ENCODE measurements at regions not wholly inside any gene's neighbourhood (a gene's known extent, or its start where the extent isn't known, plus 50 kb on each side); places are given as distances from the start of the nearest gene placed in this dataset.
"Not testable (repeated sequence)": the region's sequence is repeated elsewhere in the genome, so short reads cannot be mapped to it uniquely, and the experiment has no call there.

DNA sequence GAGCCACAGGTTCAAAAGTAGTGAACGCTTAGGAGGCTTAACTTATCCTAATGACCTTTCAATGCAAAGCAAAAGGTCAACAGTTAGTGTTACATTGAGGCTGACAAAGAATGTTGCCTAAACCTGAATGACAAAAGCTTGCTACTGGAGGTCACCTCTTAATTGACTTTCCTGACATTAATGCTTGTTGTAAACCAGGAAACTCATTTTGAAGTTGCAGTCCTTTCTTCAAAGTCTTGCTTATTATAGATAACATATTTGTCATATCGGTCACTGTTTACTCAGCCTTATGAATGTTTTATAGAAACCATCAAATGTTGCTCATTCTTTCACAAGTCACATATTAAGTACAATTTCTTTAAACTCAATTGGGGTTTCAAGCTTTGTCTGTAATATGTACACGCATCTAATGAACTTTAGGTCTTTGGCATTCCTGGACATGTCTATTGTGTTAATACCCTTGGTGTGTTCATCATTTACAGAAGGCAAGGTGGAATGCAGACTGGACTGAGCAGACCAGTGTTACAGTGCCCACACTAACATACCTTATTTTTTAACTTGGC, 488.2 kb upstream of the NECTIN3 start:
- no peak for DNase-seq (ENCODE audit: low read depth in 1 of 2, low spot score in 1 of 2)

DNA sequence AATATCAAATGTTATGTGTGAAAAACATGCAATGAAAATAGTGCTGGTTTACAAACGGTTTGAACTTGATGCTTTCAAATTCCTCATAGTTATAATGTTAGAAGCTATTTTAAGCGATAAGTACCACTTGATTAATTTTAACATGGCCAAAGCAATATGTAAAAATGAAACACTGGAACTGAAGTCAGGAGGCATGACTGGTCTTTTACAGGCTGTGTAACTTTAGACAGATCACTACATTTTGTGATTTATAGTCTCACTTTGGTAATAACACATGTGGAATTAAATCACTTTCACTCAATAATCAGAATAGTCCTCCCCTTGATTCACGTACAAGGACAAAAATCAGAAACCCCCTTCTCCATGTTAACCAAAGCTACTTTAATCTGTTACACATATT, 482.7 kb upstream of the NECTIN3 start:
- DNase-seq (ENCODE audit: low read depth in 1 of 2, low spot score in 1 of 2), result no peak

DNA sequence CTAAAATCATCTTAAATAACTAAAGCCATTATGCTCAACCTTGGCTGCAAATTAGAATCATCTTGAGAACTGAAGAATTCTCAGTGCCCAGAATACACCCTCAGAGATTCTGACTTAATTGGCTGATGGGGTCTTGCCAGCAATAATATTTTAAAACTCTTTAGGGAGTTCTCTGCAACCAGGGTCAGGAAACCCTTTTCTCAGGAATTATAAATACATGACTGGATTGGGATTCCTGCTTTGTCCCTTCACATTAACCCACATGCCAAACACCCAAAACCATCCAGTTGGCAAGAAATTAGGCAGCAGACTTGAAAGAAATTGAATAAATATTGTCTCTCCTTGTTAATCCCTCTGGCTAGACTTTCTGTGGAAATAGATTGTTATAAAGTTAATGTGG, 482.3 kb upstream of the NECTIN3 start:
- no peak for DNase-seq (ENCODE audit: low read depth in 1 of 2, low spot score in 1 of 2)

DNA sequence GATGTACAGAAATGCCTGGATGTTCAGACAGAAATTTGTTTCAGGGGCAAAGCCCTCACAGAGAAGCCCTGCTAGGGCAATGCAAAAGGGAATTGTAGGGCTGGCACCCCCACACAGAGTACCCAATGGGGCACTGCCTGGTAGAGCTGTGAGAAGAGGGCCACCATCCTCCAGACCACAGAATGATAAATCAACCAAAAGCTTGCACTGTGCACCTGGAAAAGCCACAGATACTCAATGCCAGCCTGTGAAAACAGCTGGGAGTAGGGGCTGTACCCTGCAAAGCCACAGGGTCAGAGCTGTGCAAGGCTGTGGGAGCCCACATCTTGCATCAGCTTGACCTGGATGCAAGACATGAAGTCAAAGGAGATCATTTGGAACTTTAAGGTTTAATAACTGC, 477.9 kb upstream of the NECTIN3 start:
- DNase-seq (ENCODE audit: low read depth in 1 of 2, low spot score in 1 of 2), result no peak

DNA sequence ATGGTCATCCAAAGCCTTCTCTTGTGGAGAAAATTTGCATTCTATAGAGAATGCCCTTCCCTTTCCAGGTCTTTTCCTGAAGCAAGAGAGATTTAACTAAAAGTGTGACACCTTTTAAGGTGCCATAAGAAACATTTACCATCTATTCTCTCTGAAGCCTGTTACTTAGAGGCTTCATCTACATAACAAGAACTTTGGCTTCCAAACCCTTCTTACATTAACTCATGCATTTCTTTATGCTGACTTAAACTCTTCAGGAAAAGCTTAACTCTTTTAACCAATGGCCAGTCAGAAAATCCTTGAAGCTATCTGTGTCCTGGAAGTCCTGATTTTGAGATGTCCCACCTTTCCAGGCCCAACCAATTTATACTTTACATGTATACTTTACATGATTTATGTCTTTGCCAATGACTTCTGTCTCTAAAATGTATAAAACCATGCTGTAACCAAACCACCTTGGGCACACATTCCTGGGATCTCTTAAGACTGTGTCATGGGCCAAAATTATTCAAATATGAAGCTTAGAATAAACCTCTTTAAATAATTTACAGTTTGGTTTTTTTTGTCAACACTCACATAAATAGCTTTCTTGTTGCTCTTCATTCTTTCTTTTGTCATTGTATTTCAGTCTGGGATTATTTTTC, 472.6 kb upstream of the NECTIN3 start:
- no peak for DNase-seq (ENCODE audit: low read depth in 1 of 2, low spot score in 1 of 2)

DNA sequence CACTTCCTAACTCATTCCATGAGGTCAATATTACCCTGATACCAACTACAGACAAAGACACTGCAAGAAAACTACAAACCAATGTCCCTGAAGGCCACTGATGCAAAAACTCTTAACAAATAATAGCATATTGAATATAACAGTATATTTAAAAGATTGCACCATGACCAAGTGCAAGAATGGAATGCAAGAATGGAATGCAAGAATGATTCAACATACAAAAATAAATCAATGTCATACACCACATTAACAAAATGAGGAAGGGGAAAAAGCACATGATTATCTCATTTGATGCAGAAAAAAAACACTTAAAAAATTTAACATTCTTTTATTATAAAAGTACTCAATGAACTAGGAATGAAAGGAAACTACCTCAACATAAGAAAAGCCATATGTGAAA, 463.1 kb upstream of the NECTIN3 start:
- DNase-seq (ENCODE audit: low read depth in 1 of 2, low spot score in 1 of 2), result no peak

DNA sequence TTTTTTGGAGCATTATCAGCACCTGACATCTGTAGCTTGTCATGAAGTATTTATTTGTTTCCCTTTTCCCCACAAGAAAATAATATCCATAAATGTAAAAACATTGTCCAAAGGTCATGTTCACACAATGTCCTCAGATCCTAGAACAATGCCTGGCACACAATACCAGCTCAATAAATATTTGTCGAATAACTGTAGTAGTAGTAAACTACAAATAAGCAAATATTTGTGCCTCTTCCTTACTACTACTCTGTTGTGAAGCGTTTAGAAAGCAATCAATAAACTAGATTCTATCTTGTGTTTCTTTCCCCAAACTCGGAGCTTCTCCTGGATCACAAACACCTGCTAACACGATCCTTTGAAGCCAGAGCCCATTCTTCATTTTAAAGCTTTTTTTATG, 459.6 kb upstream of the NECTIN3 start:
- no peak for DNase-seq (ENCODE audit: low read depth in 1 of 2, low spot score in 1 of 2)

DNA sequence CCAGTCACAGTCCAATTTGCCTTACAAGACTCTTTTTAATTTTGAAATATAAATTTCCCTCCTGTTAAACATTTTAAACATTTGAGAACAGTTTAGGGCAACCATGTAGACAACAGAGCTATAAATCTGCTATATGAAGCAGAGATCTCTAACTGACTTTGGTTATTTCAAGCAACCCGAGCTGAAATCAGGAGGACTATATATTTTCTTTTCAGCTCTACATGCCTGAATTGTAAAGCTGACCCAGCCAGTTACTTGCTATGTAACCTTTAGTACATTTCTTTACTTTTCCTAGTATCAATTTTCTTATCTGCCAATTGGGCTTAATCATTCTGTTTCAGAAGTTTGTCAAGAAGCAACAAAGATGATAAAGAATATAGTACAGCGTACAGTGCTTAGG, 457.4 kb upstream of the NECTIN3 start:
- DNase-seq (ENCODE audit: low read depth in 1 of 2, low spot score in 1 of 2), result no peak

DNA sequence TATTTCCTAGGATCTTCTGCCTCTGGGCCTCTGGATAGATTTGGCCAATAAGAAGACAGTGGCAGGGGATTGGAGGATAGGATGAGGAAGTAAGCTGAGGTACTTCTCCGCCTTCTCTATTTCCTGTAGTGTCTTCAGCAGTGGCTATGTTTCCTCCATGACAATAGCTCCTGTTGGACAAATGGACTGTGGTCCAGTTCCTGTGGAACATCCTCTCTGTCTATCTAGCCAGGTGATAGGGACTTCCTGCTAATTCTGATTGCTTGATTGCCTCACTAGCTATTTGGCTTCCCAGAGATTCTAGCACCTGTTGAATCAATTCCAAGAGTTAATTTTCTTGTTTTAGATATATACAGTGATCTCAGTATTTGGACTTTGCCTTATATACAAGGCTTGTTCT, 456.2 kb upstream of the NECTIN3 start:
- no peak for DNase-seq (ENCODE audit: low read depth in 1 of 2, low spot score in 1 of 2)

DNA sequence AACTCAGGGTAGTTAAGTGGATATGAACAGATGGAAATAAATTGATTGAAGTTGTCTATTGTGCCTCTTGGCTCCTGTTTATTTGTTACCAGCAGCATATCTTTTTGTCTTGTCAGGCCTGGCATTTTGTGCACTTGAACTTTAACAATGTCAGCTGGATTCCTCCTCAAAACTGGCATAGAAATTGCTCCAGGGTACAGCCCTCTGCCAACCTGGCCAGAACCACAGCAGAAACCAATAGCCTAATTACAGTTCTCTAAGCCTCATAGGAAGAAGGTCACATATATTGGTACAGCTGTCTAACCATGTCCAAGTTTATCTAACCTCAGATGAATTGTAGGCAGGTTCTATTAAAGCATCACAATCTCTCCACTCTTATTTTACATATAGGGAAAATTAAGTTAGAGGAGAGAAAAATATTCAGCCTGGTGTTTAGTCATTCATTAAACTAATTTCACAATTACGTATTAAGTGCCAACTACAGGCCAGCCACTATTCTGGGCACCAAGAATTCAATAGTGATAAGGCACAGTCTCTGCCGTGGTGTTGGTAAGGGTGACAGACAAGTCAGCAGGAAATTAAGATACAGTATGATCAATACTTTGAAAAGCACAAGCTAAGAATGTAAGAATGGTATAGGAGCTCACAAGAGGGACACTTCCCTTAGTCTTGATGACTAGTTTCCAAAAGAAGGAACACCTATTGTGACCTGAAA, 452.9 kb upstream of the NECTIN3 start:
- no peak for DNase-seq (ENCODE audit: low read depth in 1 of 2, low spot score in 1 of 2)

DNA sequence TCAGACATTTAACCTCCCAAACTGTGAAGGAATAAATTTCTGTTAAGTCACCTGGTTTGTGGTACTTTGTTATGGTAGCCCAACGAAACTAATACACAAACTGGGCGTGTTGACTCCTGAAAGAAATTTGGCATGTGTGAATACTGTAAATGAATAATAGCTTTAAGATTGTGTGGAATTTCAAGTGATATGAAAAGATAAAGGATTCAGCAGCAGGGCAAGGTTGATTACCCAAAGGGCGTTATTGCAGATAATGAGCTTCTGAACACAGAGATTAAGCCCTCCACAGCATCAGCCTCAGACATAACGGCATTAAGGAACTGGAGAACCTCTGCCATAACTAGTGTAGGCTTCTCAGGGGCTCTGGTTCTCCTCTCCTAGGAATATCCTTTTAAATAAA, 451.5 kb upstream of the NECTIN3 start:
- no peak for DNase-seq (ENCODE audit: low read depth in 1 of 2, low spot score in 1 of 2)

DNA sequence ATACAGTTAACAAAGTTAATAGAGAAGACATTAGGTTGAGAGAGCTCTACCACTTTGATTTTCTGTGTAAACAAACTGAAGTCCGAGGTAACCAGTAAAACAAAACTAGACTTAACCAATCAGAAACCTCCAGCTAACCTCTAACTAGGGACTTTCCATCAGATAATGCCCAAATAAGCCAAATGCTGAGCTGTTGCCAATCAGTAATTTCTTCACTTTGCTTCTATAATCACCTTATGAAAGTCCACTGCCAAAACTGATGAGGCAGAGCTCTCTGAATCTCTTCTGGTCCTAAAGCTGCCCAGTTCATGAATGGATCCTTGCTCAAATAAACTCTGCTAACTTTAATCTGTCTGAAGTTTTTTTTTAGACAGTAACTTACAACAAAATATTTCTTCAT, 448.0 kb upstream of the NECTIN3 start:
- DNase-seq (ENCODE audit: low read depth in 1 of 2, low spot score in 1 of 2), result no peak

DNA sequence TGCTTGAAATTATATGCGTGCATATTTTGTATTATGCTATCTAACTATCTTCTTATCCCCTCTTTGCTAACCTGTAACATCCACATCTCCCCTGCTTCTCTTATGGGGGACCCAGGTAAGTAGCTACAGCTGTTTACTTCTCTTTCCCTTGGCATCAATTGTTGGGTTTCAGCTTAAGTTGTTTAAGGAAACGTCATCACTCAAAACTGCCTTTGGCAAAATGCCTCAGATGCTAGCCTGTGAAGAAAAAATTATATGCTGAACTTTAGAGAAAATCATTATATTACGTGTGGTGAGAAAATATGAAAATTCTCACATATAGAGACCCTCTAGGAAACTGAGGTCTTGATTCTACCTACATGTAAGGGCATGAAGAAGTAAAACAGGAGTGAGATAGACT, 447.0 kb upstream of the NECTIN3 start:
- no peak for DNase-seq (ENCODE audit: low read depth in 1 of 2, low spot score in 1 of 2)

DNA sequence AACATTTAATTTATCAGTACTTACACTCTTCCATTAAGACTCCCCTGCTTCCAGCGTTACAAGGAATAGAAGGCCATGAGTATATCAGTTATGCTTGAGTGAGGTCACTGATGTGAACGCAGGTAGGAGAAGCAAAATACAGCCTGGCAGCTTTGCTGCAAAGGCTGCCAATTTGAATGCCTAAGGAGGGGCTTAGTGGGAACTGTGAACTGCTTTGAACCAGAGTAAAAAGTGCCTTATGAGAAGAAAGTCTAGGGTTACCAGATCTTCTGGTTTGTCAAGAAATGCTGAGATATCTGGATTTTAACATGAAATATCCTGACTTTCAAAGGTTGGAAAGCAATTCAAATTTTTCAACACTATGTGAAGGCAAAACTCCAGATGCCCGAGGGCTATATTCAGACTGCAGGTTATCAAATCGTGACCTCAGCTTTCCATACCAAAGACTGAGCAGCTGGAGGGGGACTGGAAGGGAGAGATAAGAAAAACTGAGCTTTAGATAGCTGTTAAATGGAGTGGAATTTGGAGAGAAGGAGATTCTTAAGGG, 446.3 kb upstream of the NECTIN3 start:
- DNase-seq (ENCODE audit: low read depth in 1 of 2, low spot score in 1 of 2), result no peak

DNA sequence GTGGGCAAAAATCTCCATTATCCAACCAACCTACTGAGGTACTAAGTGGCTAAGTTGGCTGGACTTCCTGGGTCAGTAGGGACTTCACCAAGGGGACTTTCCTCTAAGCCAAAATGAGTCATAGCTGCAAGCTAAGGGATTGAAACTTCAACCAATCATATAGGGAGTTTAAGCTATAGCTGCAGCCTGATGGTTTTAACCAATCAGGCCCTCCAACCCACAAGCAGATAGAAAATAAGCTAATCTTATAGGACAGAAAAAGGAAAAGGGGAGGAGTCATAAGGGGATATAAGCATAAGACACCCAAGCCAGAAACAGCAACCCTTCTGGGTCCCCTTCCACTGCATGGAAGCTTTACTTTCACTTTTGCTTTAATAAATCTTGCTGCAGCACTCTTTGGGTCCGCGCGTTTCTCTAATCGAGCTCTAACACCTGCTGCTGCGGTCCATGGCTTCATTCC, 444.9 kb upstream of the NECTIN3 start:
- DNase-seq (ENCODE audit: low read depth in 1 of 2, low spot score in 1 of 2), result not testable (repeated sequence)

DNA sequence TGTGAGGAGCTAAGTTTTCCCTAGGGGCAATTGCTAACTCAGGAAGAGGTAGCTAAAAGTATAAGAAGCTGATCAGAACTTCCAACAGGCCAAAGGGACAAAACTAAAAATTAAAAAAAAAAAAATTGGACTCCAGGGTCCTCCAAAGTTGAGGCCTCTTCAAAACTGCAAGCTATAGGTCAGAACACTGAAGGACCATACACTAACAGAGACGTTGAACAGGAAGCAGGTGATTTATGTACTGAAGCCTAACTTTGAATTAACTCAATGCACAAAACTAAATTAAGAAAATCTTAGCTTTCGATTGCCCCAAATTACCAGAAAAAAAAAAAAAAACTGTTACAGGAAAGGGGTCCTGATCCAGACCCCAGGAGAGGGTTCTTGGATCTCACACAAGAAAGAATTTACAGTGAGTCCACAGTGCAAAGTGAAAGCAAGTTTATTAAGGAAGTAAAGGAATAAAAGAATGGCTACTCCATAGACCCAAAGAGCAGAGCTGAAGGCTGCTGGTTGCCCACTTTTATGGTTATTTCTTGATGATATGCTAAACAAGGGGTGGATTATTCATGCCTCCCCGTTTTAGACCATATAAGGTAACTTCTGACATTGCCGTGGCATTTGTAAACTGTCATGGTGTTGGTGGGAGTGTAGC, 442.8 kb upstream of the NECTIN3 start:
- DNase-seq (ENCODE audit: low read depth in 1 of 2, low spot score in 1 of 2), result no peak

DNA sequence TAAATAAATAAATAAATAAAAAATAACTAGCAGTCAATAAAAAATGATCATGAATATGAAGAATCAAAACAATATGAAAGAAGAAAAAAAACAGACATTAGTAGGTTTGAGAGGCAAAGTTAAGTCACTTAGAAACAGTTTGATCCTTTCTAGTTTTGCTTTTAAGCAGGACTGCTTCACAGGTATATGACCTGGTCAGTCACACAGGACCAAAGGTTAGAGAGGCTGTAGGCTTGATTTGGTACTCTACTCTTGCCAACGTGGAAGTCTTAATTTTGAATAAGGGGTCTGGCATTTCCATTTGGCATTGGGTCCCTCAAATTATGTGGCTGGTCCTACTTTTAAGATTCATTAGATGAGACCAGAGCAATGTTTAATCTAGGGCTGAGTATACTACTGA, 441.7 kb upstream of the NECTIN3 start:
- DNase-seq (ENCODE audit: low read depth in 1 of 2, low spot score in 1 of 2), result no peak

DNA sequence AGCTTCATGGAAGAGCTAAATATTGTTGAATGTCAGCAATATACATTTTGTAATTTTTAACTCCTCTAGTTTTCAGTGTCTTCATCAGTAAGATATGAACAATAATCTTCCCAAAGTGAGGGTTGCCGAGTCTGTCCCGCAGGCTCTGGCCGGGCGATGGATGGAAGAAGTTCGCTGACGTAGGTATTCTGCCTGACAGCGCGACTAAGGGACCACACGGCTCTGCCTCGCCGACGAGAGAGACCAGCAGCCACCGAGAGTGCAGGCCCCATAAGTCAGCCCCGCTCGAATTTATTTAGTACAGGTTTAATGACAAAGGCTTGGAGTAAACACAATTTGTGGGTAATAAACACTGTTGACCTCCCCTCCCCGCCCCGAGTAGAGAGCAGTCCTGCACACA, 427.4 kb upstream of the NECTIN3 start:
- DNase-seq (ENCODE audit: low read depth in 1 of 2, low spot score in 1 of 2), result no peak

DNA sequence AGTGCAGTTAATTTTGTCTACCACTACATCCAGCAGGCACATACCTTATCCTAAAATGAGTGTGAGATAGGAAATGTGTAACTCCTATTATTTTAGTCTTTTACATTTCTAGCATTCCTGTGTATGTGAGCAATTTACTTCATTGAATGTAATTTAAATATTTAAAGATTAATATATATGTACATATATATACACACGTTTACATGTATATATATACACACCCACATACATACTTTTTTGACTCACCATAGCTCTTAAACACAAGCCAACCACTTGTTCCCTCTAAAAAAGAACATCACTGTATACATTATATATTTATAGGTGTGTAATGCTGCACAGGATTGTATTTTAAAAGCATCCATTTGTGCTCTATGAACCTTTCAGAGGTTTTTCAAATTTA, 425.6 kb upstream of the NECTIN3 start:
- no peak for DNase-seq (ENCODE audit: low read depth in 1 of 2, low spot score in 1 of 2)

DNA sequence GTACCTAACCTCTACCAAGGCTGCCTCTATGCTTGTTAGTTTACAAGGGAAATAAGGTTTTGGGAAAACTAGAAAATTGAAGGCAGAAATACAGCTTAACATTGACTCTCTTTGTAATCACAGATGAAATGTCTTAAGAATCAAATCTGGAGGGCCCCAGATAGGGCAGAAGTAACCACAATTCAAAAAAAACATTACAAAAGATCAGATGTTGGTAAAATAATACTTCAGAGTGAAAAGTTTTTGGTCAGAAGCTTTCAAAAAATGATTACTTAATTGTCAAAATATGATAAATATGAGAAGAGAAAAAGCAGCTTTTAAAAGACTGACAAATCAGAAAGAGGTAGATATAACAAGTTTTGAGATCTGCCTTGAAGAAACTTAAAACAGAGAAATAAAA, 425.1 kb upstream of the NECTIN3 start:
- no peak for DNase-seq (ENCODE audit: low read depth in 1 of 2, low spot score in 1 of 2)

DNA sequence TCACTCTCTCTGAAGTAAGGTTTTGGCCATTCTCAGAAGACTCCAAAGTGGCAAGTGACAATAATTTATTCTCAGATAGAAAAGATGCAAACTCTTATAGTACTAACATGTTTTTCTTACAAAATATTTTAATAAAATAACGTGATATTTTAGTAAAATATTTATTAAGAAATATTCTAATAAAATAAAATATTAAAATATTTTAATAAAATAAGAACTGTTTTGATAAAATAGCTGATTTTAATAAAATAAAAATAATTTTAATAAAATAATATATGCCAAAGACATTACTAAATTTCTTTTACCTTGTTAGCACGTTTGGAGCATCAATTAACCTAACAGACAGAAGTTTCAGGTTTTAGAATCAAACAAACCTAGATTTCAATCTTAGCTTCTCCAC, 424.0 kb upstream of the NECTIN3 start:
- no peak for DNase-seq (ENCODE audit: low read depth in 1 of 2, low spot score in 1 of 2)

DNA sequence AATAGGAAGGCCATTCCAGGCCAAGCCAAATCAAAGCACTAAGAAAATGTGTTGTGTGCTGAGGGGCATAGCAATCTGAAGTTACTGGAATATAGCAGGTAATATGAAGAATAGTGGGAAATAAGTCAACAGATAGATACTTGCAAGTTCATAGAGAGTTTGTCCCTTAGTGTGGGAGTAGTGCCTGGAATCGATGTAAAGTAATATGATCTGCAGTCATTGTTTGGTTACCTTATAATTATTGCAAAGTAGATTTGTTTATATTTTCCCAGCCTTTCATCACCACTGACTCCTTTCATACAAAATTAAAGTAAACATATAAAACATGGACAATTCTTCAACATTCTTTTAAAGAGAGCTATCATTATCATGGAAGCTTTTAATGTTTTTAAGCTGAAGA, 420.9 kb upstream of the NECTIN3 start:
- DNase-seq (ENCODE audit: low read depth in 1 of 2, low spot score in 1 of 2), result no peak

Measured in activated CD4-positive, alpha-beta T cell treated with anti-CD3 and anti-CD28 coated beads, Interleukin-2, amount 50 U/mL, for 24 hours (primary cell).